ENCODE measurements at regions not wholly inside any gene's neighbourhood (a gene's known extent, or its start where the extent isn't known, plus 50 kb on each side); places are given as distances from the start of the nearest gene placed in this dataset.

- ChIA-PET CTCF (interaction anchor here (0.6 to 1.7 kb wide), 3 partner anchors 9 to 12 kb away, joined by 3 to 7 read pairs (median 3); no protein-coding TSS in a partner anchor), POLR2A (interaction anchor here (2.0 kb wide), 1 partner anchor 26 kb away, joined by 8 read pairs; no protein-coding TSS in a partner anchor)
- no peak overlapping the region for H3K4me3 ChIP-seq (ENCODE audit: low read depth, low read length)
- DNase-seq (ENCODE audit: low read depth, low spot score), result no peak
- TF ChIP-seq, protein P1, sequence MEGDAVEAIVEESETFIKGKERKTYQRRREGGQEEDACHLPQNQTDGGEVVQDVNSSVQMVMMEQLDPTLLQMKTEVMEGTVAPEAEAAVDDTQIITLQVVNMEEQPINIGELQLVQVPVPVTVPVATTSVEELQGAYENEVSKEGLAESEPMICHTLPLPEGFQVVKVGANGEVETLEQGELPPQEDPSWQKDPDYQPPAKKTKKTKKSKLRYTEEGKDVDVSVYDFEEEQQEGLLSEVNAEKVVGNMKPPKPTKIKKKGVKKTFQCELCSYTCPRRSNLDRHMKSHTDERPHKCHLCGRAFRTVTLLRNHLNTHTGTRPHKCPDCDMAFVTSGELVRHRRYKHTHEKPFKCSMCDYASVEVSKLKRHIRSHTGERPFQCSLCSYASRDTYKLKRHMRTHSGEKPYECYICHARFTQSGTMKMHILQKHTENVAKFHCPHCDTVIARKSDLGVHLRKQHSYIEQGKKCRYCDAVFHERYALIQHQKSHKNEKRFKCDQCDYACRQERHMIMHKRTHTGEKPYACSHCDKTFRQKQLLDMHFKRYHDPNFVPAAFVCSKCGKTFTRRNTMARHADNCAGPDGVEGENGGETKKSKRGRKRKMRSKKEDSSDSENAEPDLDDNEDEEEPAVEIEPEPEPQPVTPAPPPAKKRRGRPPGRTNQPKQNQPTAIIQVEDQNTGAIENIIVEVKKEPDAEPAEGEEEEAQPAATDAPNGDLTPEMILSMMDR (IDR thresholded peaks at IDR 0.05; ENCODE audit: insufficient read depth, low read length, missing control alignments), result no peak
These were observed 60.5 kb upstream of the IGF1 start for GRCh38 chr12:102540815-102541385.

DNA sequence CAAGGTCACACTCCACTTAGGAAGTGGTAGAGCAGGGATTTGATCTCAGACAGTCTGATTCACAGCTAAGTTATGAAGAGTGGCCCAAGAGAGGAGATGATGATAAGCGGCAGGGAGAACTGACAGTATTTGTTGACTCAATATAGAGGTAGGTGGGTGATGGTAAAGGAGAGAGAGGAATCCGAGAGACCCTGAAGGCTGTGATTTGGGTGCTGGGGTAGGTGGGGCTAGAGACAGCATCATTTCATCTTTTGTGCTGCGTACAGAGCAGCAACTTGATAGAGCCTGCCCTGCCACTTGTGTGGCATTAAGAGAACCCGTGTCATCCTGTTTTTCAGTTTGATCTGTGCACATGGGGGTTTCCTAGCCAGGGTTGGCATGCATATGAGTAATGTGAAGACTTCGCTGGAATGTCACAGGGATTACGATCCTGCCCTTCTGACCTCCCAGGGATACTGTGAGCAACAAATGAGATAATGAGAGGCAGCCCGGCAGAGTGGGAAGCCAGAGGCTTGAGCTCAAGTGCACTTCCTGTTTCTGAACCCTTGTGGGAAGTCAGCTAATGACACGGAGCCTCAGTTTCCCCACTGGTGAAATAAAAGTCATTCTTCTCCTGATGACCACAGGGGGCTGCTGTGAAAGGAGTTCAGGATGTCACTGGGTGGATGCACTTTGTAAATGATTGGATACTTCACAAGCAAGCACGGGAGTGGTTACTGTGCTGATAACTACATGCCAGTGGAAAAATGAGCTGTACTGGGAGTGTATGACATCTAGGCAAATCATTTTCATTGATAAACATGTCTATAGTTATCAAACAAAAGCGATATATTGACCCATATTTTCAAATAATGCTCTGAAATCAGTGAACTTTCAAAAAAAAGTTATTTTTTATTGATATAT lies 59.5 kb upstream of the IGF1 start:
- H3K4me3 ChIP-seq (ENCODE audit: low read depth, low read length), result no peak overlapping the region; the same call in 1 of the 2 replicates
- peak; percentile 84 for DNase-seq (ENCODE audit: low read depth, low spot score)
- ChIA-PET CTCF (interaction anchor here (1.0 to 1.7 kb wide), 2 partner anchors 9 to 25 kb away, joined by 4 to 7 read pairs; no protein-coding TSS in a partner anchor), POLR2A (interaction anchor here (2.0 kb wide), 1 partner anchor 27 kb away, joined by 8 read pairs; no protein-coding TSS in a partner anchor)
- TF ChIP-seq, protein P1 (IDR thresholded peaks at IDR 0.05; ENCODE audit: insufficient read depth, low read length, missing control alignments), result no peak

DNA sequence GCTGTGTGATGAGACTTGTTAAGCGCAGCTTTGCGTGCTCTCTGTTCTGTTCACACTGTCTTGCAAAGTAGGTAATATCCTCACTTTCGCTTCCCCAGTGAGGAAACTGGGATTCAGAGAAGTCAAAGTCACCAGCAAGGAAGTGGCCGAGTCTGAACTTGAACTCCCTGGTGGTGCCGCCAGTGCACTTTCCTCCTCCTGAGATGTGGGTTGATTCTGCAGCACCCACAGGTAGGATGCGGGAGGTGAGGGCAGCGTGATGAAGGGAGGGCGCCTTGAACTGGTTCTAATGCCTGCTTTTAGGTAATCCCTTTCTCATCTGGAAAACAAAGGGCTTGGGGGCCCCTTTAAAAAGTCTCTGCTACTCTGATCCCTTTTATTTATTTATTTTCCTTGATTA lies 54.9 kb upstream of the IGF1 start:
- no peak for DNase-seq (ENCODE audit: low read depth, low spot score)
- TF ChIP-seq, protein P1 (IDR thresholded peaks at IDR 0.05; ENCODE audit: insufficient read depth, low read length, missing control alignments), result no peak
- H3K4me3 ChIP-seq (ENCODE audit: low read depth, low read length), result no peak overlapping the region; the same call in 1 of the 2 replicates
- ChIA-PET CTCF (interaction anchor here (1.1 to 1.7 kb wide), 4 partner anchors 8 to 167 kb away, joined by 4 to 10 read pairs (median 4); no protein-coding TSS in a partner anchor), POLR2A (no interaction called here)

DNA sequence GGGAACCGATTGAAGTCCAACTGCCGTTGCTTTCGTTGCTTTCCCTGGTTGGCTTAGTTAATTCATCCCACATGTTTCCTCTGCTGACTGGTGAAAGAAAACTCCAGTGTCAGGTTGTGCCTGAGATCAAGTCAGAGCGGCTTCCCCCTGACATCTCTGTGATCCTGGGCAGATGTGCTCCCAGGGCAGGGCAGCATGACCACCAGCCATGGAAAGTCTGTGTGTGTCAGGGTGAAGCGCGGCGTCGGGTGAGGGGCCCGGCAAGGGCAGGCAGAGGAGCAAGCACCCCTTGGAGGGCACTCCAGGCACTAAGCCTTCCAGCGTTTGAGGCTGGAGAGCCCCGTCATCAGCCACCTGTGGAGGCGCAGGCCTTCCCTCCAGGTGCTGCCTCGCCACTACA lies 54.5 kb upstream of the IGF1 start:
- POLR2A ChIA-PET, result no interaction called here
- TF ChIP-seq, protein P1 (IDR thresholded peaks at IDR 0.05; ENCODE audit: insufficient read depth, low read length, missing control alignments), result no peak
- peak overlapping the region; percentile 18; the same call in 1 of the 2 replicates for H3K4me3 ChIP-seq (ENCODE audit: low read depth, low read length)
- CTCF ChIA-PET, result interaction anchor here (1.4 to 1.7 kb wide), 2 partner anchors 9 to 168 kb away, joined by 4 to 10 read pairs; no protein-coding TSS in a partner anchor
- no peak for DNase-seq (ENCODE audit: low read depth, low spot score)

- ChIA-PET POLR2A (no interaction called here), CTCF (interaction anchor here (0.9 to 1.7 kb wide), 4 partner anchors 10 to 207 kb away, joined by 3 to 10 read pairs (median 4); no protein-coding TSS in a partner anchor)
- DNase-seq (ENCODE audit: low read depth, low spot score), result no peak
- TF ChIP-seq, protein P1 (IDR thresholded peaks at IDR 0.05; ENCODE audit: insufficient read depth, low read length, missing control alignments), result no peak
- H3K4me3 ChIP-seq (ENCODE audit: low read depth, low read length), result no peak overlapping the region
These were observed 53.3 kb upstream of the IGF1 start for GRCh38 chr12:102533483-102534215.

Data from AG04449 (cell line).